ENCODE measurements at regions not wholly inside any gene's neighbourhood (a gene's known extent, or its start where the extent isn't known, plus 50 kb on each side); places are given as distances from the start of the nearest gene placed in this dataset.

- no peak overlapping the region for H3K27ac Mint-ChIP-seq
- no peak overlapping the region for H3K4me3 Mint-ChIP-seq
- TF ChIP-seq CTCF (IDR thresholded peaks at IDR 0.05) = no peak
- peaks cover 4% of the 10 kb centered on the region for H3K9me3 Mint-ChIP-seq
- peaks cover 20% of the 10 kb centered on the region for H3K4me1 Mint-ChIP-seq
- H3K36me3 Mint-ChIP-seq (ENCODE audit: low read depth) = no peaks in the 10 kb centered on the region
- DNase-seq = no peak
- peaks cover 3% of the 10 kb centered on the region for H3K27me3 Mint-ChIP-seq (ENCODE audit: low read depth, poor library complexity)
Measured at GRCh38 chr16:48788475-48788874, 178.5 kb upstream of the N4BP1 start.

GRCh38 chr16:48745541-48745940 lies 135.6 kb upstream of the N4BP1 start:
- Mint-ChIP-seq H3K4me3 (no peak overlapping the region), H3K27ac (no peak overlapping the region), H3K4me1 (no peaks in the 10 kb centered on the region), H3K36me3 (ENCODE audit: low read depth) (peaks cover 4% of the 10 kb centered on the region), H3K9me3 (peaks cover 10% of the 10 kb centered on the region), H3K27me3 (ENCODE audit: low read depth, poor library complexity) (peaks cover 6% of the 10 kb centered on the region)
- no peak for TF ChIP-seq CTCF (IDR thresholded peaks at IDR 0.05)
- DNase-seq = no peak

GRCh38 chr16:48740964-48741363 lies 131.0 kb upstream of the N4BP1 start:
- no peak for TF ChIP-seq CTCF (IDR thresholded peaks at IDR 0.05)
- peaks cover 4% of the 10 kb centered on the region for H3K36me3 Mint-ChIP-seq (ENCODE audit: low read depth)
- H3K9me3 Mint-ChIP-seq = peaks cover 10% of the 10 kb centered on the region
- H3K4me1 Mint-ChIP-seq = no peaks in the 10 kb centered on the region
- no peaks in the 10 kb centered on the region for H3K27me3 Mint-ChIP-seq (ENCODE audit: low read depth, poor library complexity)
- H3K27ac Mint-ChIP-seq = no peak overlapping the region
- no peak overlapping the region for H3K4me3 Mint-ChIP-seq
- no peak for DNase-seq

GRCh38 chr16:48734220-48734619 lies 124.2 kb upstream of the N4BP1 start:
- peaks cover 19% of the 10 kb centered on the region for H3K4me1 Mint-ChIP-seq
- H3K9me3 Mint-ChIP-seq = no peaks in the 10 kb centered on the region
- H3K27me3 Mint-ChIP-seq (ENCODE audit: low read depth, poor library complexity) = peaks cover 15% of the 10 kb centered on the region

GRCh38 chr16:48704710-48705109 lies 94.7 kb upstream of the N4BP1 start:
- Mint-ChIP-seq H3K4me3 (no peak overlapping the region), H3K36me3 (ENCODE audit: low read depth) (no peaks in the 10 kb centered on the region), H3K27me3 (ENCODE audit: low read depth, poor library complexity) (peaks cover 17% of the 10 kb centered on the region), H3K4me1 (no peaks in the 10 kb centered on the region), H3K27ac (no peak overlapping the region), H3K9me3 (peaks cover 12% of the 10 kb centered on the region)
- TF ChIP-seq CTCF (IDR thresholded peaks at IDR 0.05) = no peak
- DNase-seq = no peak

More at GRCh38 chr16:48734220-48734619, 124.2 kb upstream of the N4BP1 start:
- TF ChIP-seq CTCF (IDR thresholded peaks at IDR 0.05) = no peak
- Mint-ChIP-seq H3K4me3 (no peak overlapping the region), H3K36me3 (ENCODE audit: low read depth) (no peaks in the 10 kb centered on the region), H3K27ac (no peak overlapping the region)
- DNase-seq = peak; percentile 5

GRCh38 chr16:48687421-48688038 lies 77.5 kb upstream of the N4BP1 start:
- TF ChIP-seq CTCF (IDR thresholded peaks at IDR 0.05) = peak; percentile 86
- Mint-ChIP-seq H3K36me3 (ENCODE audit: low read depth) (no peaks in the 10 kb centered on the region), H3K27ac (no peak overlapping the region)

More at GRCh38 chr16:48687421-48688038, 77.5 kb upstream of the N4BP1 start:
- Mint-ChIP-seq H3K27me3 (ENCODE audit: low read depth, poor library complexity) (peaks cover 28% of the 10 kb centered on the region), H3K9me3 (no peaks in the 10 kb centered on the region), H3K4me1 (no peaks in the 10 kb centered on the region), H3K4me3 (no peak overlapping the region)
- DNase-seq = peak; percentile 62

All from nephron progenitor cell (in vitro differentiated cells).